Glutamatergic neuron (in vitro differentiated cells): ENCODE measurements at regions not wholly inside any gene's neighbourhood (a gene's known extent, or its start where the extent isn't known, plus 50 kb on each side); places are given as distances from the start of the nearest gene placed in this dataset.

Experiments
- DNase-seq: peaks from one replicate; pipeline ENCODE4 v3.0.0; 2022
- H3K27ac Mint-ChIP-seq: one replicate; pipeline ENCODE4 v1.8.0; 2020; ENCODE audit warnings: mild to moderate bottlenecking, mixed read lengths, inconsistent platforms; ENCODE audit not compliant: unreplicated experiment
- H3K27me3 Mint-ChIP-seq: one replicate; pipeline ENCODE4 v1.8.0; 2020; ENCODE audit warnings: mild to moderate bottlenecking, moderate library complexity, mixed read lengths, inconsistent platforms; ENCODE audit not compliant: unreplicated experiment
- H3K36me3 Mint-ChIP-seq: one replicate; pipeline ENCODE4 v1.8.0; 2020; ENCODE audit warnings: mild to moderate bottlenecking, mixed read lengths, inconsistent platforms; ENCODE audit not compliant: unreplicated experiment
- H3K4me1 Mint-ChIP-seq: one replicate; pipeline ENCODE4 v1.8.0; 2020; ENCODE audit warnings: mild to moderate bottlenecking, low read depth, mixed read lengths, inconsistent platforms; ENCODE audit not compliant: unreplicated experiment
- H3K4me3 Mint-ChIP-seq: one replicate; pipeline ENCODE4 v1.8.0; 2020; ENCODE audit warnings: mild to moderate bottlenecking, mixed read lengths, inconsistent platforms; ENCODE audit not compliant: unreplicated experiment
- H3K9me3 Mint-ChIP-seq: one replicate; pipeline ENCODE4 v1.8.0; 2020; ENCODE audit warnings: mild to moderate bottlenecking, moderate library complexity, mixed read lengths, inconsistent platforms; ENCODE audit not compliant: unreplicated experiment
- CTCF ChIP-seq: fragments of 200-600 bp; sonication (generic); IDR thresholded peaks from one replicate; pipeline ENCODE4 v1.5.0; 2021; ENCODE audit not compliant: partially characterized antibody, unreplicated experiment

- no peak overlapping the region for H3K4me3 Mint-ChIP-seq
- H3K36me3 Mint-ChIP-seq: no peaks in the 10 kb centered on the region
- no peak for TF ChIP-seq CTCF
- no peaks in the 10 kb centered on the region for H3K27me3 Mint-ChIP-seq
- no peak for DNase-seq
- H3K9me3 Mint-ChIP-seq: no peaks in the 10 kb centered on the region
- H3K27ac Mint-ChIP-seq: no peak overlapping the region
- H3K4me1 Mint-ChIP-seq: no peaks in the 10 kb centered on the region
These were observed 121.9 kb downstream of the OSTF1 start for GRCh38 chr9:75210215-75210614.

DNA sequence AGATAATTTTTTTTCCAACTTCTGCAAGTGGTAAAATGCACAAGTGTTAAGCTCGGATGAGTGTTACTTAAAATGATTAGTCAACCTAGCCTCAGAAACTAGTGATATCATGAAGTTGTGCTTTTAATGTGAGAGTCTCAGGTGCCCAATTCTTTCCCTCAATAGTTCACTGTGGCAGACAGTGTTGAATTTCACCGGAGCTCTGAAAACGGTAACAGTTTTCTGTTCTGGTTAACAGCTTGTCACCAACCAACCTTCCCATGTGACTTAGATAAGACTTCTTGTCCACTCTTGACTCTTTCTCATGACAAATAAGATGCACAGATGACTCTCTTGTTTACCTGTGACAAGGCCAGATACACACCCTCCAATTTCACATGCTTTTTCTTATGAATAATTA, 125.5 kb downstream of the OSTF1 start:
- no peak overlapping the region for H3K27ac Mint-ChIP-seq
- no peaks in the 10 kb centered on the region for H3K4me1 Mint-ChIP-seq
- H3K9me3 Mint-ChIP-seq: no peaks in the 10 kb centered on the region
- H3K4me3 Mint-ChIP-seq: no peak overlapping the region
- no peaks in the 10 kb centered on the region for H3K27me3 Mint-ChIP-seq
- no peak for TF ChIP-seq CTCF
- no peak for DNase-seq
- no peaks in the 10 kb centered on the region for H3K36me3 Mint-ChIP-seq

- no peak for TF ChIP-seq CTCF
- no peak for DNase-seq
- peaks cover 2% of the 10 kb centered on the region for H3K9me3 Mint-ChIP-seq
- H3K36me3 Mint-ChIP-seq: no peaks in the 10 kb centered on the region
- no peaks in the 10 kb centered on the region for H3K4me1 Mint-ChIP-seq
- H3K27me3 Mint-ChIP-seq: no peaks in the 10 kb centered on the region
- H3K27ac Mint-ChIP-seq: no peak overlapping the region
- H3K4me3 Mint-ChIP-seq: no peak overlapping the region
These were observed 138.3 kb downstream of the OSTF1 start for GRCh38 chr9:75226403-75227139.

DNA sequence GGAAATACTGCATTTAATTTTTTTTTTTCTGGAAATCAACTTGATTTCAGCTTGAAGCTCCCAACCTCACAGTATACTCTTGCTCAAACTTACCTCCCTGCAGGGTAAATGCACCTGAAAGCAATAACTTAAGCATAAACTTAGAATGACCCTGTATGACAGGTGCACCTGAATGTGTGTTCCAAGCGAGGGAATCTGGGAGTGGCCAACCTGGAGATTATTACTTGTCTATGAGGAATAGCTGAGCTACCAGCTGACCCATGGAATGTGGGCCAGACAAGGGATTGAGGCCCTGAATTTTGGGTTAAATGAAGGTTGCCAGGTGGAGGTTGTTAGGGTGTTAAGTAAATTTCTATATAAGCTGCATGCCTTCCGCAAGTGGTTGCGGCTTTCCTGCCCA, 140.6 kb downstream of the OSTF1 start:
- Mint-ChIP-seq H3K36me3 (no peaks in the 10 kb centered on the region), H3K4me1 (no peaks in the 10 kb centered on the region), H3K4me3 (no peak overlapping the region), H3K27ac (no peak overlapping the region), H3K9me3 (no peaks in the 10 kb centered on the region), H3K27me3 (no peaks in the 10 kb centered on the region)
- TF ChIP-seq CTCF: no peak
- DNase-seq: no peak

DNA sequence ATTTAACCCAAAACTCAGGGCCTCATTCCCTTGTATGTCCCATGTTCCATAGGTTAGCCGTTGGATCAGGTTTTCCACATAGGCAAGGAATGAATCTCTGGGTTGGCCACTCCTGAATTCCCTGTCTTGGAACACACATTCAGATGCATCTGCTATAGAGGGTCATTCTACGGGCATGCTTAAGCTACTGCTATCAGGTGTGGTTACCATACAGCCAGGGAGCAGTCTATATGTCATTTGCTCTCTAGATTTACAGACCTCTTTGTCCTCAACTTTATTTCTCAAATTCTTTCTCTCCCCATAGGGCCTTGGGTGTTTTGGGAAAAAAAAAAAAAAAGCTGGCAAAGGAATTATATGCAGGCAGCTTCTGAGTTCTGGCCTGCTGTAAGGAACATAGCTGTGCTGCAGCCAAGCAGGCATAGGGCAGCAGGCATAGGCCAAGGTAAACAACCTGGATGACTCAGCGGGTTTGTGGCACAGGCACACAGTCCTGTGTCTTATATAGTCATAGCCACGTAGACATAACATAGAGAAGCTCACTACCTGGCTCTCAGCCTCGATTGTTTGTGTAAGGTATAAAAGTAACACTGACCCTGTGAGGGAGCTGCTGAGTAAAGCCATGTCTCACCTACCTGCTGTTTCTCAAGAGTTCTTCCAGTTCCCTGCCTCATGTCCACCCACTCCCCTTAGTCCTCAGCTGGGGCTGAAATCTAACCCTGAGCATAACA, 141.5 kb downstream of the OSTF1 start:
- Mint-ChIP-seq H3K9me3 (no peaks in the 10 kb centered on the region), H3K27ac (no peak overlapping the region), H3K4me3 (no peak overlapping the region), H3K4me1 (no peaks in the 10 kb centered on the region), H3K36me3 (no peaks in the 10 kb centered on the region), H3K27me3 (no peaks in the 10 kb centered on the region)
- no peak for TF ChIP-seq CTCF
- DNase-seq: no peak
